ENCODE measurements at regions not wholly inside any gene's neighbourhood (a gene's known extent, or its start where the extent isn't known, plus 50 kb on each side); places are given as distances from the start of the nearest gene placed in this dataset.

DNA sequence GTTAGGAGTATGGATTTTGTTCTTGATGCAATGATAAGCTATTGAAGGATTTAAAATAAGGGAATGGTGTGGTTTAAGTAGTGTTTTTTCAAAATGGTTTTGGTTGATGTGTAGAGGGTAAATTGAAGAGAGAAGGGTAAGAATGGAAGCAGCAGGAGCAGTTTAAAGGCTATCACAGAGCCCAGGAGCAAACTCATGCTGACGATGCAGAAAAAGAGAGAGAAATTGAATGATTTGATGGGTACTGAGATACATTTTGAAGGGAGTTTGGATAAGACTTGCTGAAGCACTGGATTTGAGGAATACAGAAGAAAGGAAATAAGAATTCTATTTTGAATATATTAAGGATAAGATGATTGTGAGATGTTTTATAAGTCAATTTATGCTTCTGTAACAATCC lies 300.8 kb upstream of the LYPLAL1 start:
- Histone ChIP-seq H2AFZ (ENCODE audit: low read length) (no peak overlapping the region), H4K20me1 (ENCODE audit: insufficient read depth, low read length) (no peaks in the 10 kb centered on the region), H3K4me3 (replicated peaks in 1 of 3; ENCODE audit: insufficient read depth in 1 of 3, low read depth in 2 of 3, low read length in 3 of 3) (no peak overlapping the region), H3K9me3 (ENCODE audit: low read length) (no peaks in the 10 kb centered on the region), H3K4me1 (ENCODE audit: insufficient read depth, low read length) (no peaks in the 10 kb centered on the region), H3K4me2 (ENCODE audit: low read depth, low read length) (no peak overlapping the region), H3K27ac (ENCODE audit: extremely low read length, insufficient read depth, low read length) (no peak overlapping the region), H3K27me3 (ENCODE audit: control insufficient read depth in 1 of 2, insufficient read depth in 2 of 2, low read length in 2 of 2) (no peaks in the 10 kb centered on the region; a peak in 1 of 5 replicates), H3K79me2 (ENCODE audit: insufficient read depth, low read length) (no peaks in the 10 kb centered on the region), H3K9ac (ENCODE audit: insufficient read depth, low read depth, low read length) (no peak overlapping the region), H3K36me3 (replicated peaks in 1 of 2; ENCODE audit: control insufficient read depth in 1 of 2, insufficient read depth in 2 of 2, low read length in 2 of 2) (no peaks in the 10 kb centered on the region)
- BruUV-seq (replicated peaks): no TSS peak
- POLR2A ChIA-PET: no interaction called here
- intact Hi-C loops (cut with micrococcal nuclease; ENCODE audit: unreplicated experiment): no loop called here
- WGBS (ENCODE audit: low lambda C conversion rate): 49% methylated on average over 1 of the region's 1 CpG
- CTCF ChIA-PET (ENCODE audit: low intra/inter-chr PET ratio, low total read pairs): no interaction called here
- DNase-seq (ENCODE audit: low spot score) (no peak), ATAC-seq (no peak), FAIRE-seq (no peak)
- in situ Hi-C loops (cut with HindIII; ENCODE audit: extremely low pct_ligation_motif_present, low pct_unique_long_range_greater_than_20kb): no loop called here
- TF ChIP-seq, protein P1, sequence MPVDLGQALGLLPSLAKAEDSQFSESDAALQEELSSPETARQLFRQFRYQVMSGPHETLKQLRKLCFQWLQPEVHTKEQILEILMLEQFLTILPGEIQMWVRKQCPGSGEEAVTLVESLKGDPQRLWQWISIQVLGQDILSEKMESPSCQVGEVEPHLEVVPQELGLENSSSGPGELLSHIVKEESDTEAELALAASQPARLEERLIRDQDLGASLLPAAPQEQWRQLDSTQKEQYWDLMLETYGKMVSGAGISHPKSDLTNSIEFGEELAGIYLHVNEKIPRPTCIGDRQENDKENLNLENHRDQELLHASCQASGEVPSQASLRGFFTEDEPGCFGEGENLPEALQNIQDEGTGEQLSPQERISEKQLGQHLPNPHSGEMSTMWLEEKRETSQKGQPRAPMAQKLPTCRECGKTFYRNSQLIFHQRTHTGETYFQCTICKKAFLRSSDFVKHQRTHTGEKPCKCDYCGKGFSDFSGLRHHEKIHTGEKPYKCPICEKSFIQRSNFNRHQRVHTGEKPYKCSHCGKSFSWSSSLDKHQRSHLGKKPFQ (CRISPR knock-in tag; IDR thresholded peaks at IDR 0.05; ENCODE audit: insufficient replicate concordance): no peak
- TF ChIP-seq MAFK (conservative IDR thresholded peaks at IDR 0.05 in 1 of 2, IDR thresholded peaks at IDR 0.05 in 1 of 2; ENCODE audit: low read length in 2 of 2) (peak; percentile 61 to 69), ZNF251 (CRISPR knock-in tag; IDR thresholded peaks at IDR 0.05) (no peak), MAFF (IDR thresholded peaks at IDR 0.05; ENCODE audit: low read depth, low read length) (peak; percentile 32; the same call in 1 of the 2 replicates)
- TF ChIP-seq, protein P2, sequence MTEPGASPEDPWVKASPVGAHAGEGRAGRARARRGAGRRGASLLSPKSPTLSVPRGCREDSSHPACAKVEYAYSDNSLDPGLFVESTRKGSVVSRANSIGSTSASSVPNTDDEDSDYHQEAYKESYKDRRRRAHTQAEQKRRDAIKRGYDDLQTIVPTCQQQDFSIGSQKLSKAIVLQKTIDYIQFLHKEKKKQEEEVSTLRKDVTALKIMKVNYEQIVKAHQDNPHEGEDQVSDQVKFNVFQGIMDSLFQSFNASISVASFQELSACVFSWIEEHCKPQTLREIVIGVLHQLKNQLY (CRISPR knock-in tag; IDR thresholded peaks at IDR 0.05): no peak

DNA sequence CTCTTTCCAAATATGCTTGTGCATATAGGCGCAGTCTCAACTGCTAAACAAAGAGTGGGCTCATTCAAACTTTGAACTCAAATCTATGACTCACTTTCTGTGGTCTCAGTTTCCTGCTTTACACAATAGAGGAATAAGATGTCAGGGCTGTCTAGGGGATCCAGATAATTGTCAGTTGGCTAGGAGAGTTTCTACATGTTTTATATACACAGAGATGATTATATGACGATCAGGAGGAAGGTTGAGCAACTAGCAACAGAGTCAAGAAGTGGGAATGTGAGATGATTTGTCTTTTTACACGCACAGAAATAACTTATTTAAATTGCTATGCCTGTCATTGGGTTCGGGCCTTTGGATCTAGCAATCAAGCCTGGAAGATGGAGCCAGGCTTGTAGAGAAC lies 299.4 kb upstream of the LYPLAL1 start:
- no peak overlapping the region for H3K9ac ChIP-seq (ENCODE audit: insufficient read depth, low read depth, low read length)
- ChIA-PET CTCF (ENCODE audit: low intra/inter-chr PET ratio, low total read pairs) (no interaction called here), POLR2A (no interaction called here)
- H3K4me2 ChIP-seq (ENCODE audit: low read depth, low read length): no peak overlapping the region
- no TSS peak for BruUV-seq (replicated peaks)
- H3K36me3 ChIP-seq (replicated peaks in 1 of 2; ENCODE audit: control insufficient read depth in 1 of 2, insufficient read depth in 2 of 2, low read length in 2 of 2): no peaks in the 10 kb centered on the region
- intact Hi-C loops (cut with micrococcal nuclease; ENCODE audit: unreplicated experiment): no loop called here
- H3K27me3 ChIP-seq (ENCODE audit: control insufficient read depth in 1 of 2, insufficient read depth in 2 of 2, low read length in 2 of 2): no peaks in the 10 kb centered on the region; a peak in 1 of 5 replicates
- DNase-seq (ENCODE audit: low spot score) (peak; percentile 39), FAIRE-seq (no peak), ATAC-seq (no peak; the same call in 2 of the 3 replicates)
- 21% methylated on average over 4 of the region's 4 CpGs for WGBS (ENCODE audit: low lambda C conversion rate)
- H2AFZ ChIP-seq (ENCODE audit: low read length): no peak overlapping the region
- no peaks in the 10 kb centered on the region for H3K79me2 ChIP-seq (ENCODE audit: insufficient read depth, low read length)
- no peaks in the 10 kb centered on the region for H3K4me1 ChIP-seq (ENCODE audit: insufficient read depth, low read length)
- in situ Hi-C loops (cut with HindIII; ENCODE audit: extremely low pct_ligation_motif_present, low pct_unique_long_range_greater_than_20kb): no loop called here
- no peak overlapping the region for H3K27ac ChIP-seq (ENCODE audit: extremely low read length, insufficient read depth, low read length)
- no peaks in the 10 kb centered on the region for H3K9me3 ChIP-seq (ENCODE audit: low read length)
- no peak overlapping the region for H3K4me3 ChIP-seq (replicated peaks in 1 of 3; ENCODE audit: insufficient read depth in 1 of 3, low read depth in 2 of 3, low read length in 3 of 3)
- no peaks in the 10 kb centered on the region for H4K20me1 ChIP-seq (ENCODE audit: insufficient read depth, low read length)
- TF ChIP-seq ZNF207 (IDR thresholded peaks at IDR 0.05; ENCODE audit: borderline replicate concordance): no peak
- TF ChIP-seq ERF (CRISPR knock-in tag; IDR thresholded peaks at IDR 0.05): no peak
- TF ChIP-seq, protein P3, sequence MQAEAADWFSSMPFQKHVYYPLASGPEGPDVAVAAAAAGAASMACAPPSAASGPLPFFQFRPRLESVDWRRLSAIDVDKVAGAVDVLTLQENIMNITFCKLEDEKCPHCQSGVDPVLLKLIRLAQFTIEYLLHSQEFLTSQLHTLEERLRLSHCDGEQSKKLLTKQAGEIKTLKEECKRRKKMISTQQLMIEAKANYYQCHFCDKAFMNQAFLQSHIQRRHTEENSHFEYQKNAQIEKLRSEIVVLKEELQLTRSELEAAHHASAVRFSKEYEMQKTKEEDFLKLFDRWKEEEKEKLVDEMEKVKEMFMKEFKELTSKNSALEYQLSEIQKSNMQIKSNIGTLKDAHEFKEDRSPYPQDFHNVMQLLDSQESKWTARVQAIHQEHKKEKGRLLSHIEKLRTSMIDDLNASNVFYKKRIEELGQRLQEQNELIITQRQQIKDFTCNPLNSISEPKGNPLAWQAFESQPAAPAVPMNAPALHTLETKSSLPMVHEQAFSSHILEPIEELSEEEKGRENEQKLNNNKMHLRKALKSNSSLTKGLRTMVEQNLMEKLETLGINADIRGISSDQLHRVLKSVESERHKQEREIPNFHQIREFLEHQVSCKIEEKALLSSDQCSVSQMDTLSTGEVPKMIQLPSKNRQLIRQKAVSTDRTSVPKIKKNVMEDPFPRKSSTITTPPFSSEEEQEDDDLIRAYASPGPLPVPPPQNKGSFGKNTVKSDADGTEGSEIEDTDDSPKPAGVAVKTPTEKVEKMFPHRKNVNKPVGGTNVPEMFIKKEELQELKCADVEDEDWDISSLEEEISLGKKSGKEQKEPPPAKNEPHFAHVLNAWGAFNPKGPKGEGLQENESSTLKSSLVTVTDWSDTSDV (CRISPR knock-in tag; IDR thresholded peaks at IDR 0.05): no peak
- no peak for TF ChIP-seq ZNF672 (CRISPR knock-in tag; IDR thresholded peaks at IDR 0.05)
- peak; percentile 50 for TF ChIP-seq ELF3 (CRISPR knock-in tag; IDR thresholded peaks at IDR 0.05)
- TF ChIP-seq EP300 (IDR thresholded peaks at IDR 0.05; ENCODE audit: low read depth in 2 of 2, low read length in 2 of 2): 0 out of 4 replicates have a peak, but pooled peaks of 1 of the 2 experiments have one; percentile 5
- no peak for TF ChIP-seq EP300 (CRISPR knock-in tag; IDR thresholded peaks at IDR 0.05; ENCODE audit: borderline replicate concordance)
- TF ChIP-seq PHF21A (CRISPR knock-in tag; IDR thresholded peaks at IDR 0.05): no peak
- TF ChIP-seq ZNF644 (CRISPR knock-in tag; IDR thresholded peaks at IDR 0.05; ENCODE audit: low read depth): no peak

All from HepG2 (cell line).